Stimulated activated CD8-positive, alpha-beta memory T cell treated with anti-CD3 and anti-CD28 coated beads, Interleukin-12 subunit alpha, Interleukin-12 subunit beta, amount 100 ng/mL, for 1 hour (primary cell): ENCODE measurements at regions not wholly inside any gene's neighbourhood (a gene's known extent, or its start where the extent isn't known, plus 50 kb on each side); places are given as distances from the start of the nearest gene placed in this dataset.

ENCODE experiments used
- DNase-seq: peaks from one replicate; pipeline ENCODE4 v3.0.0-alpha.2; 2020; ENCODE audit warnings: low read depth

- DNase-seq, result no peak
These were observed 65.0 kb upstream of the ACO1 start for GRCh38 chr9:32319312-32319929.

GRCh38 chr9:32322622-32323021 lies 61.8 kb upstream of the ACO1 start:
- no peak for DNase-seq

- no peak for DNase-seq
These were observed 58.3 kb upstream of the ACO1 start for GRCh38 chr9:32326146-32326545.

- DNase-seq, result no peak
These were observed 53.2 kb upstream of the ACO1 start for GRCh38 chr9:32331240-32331639.

GRCh38 chr9:32334112-32334511 lies 50.3 kb upstream of the ACO1 start:
- DNase-seq, result no peak
